ENCODE measurements at regions not wholly inside any gene's neighbourhood (a gene's known extent, or its start where the extent isn't known, plus 50 kb on each side); places are given as distances from the start of the nearest gene placed in this dataset.

GRCh38 chrX:11908371-11908770 is 150.3 kb downstream of the MSL3 start:
- intact Hi-C loops (cut with micrococcal nuclease): loop anchor here (1.0 kb wide), 1 partner anchor 121 kb away; no protein-coding TSS in a partner anchor
- WGBS (ENCODE audit: insufficient coverage): 0% methylated on average over 1 of the region's 2 CpGs
- CTCF ChIA-PET: interaction anchor here (1.0 to 1.5 kb wide), 2 partner anchors 121 to 134 kb away, joined by 3 to 7 read pairs; no protein-coding TSS in a partner anchor

GRCh38 chrX:11913001-11913400 is 155.0 kb downstream of the MSL3 start:
- intact Hi-C loops (cut with micrococcal nuclease): no loop called here
- Histone ChIP-seq H2AFZ (ENCODE audit: insufficient read depth, low read depth, low read length, poor library complexity, severe bottlenecking) (no peak overlapping the region), H3K27ac (ENCODE audit: low read length in 2 of 2) (no peak overlapping the region), H3K79me2 (ENCODE audit: control insufficient read depth, insufficient read depth, low read length) (no peaks in the 10 kb centered on the region), H3K4me3 (ENCODE audit: control extremely low read depth in 1 of 5, extremely low read depth in 1 of 5, insufficient read depth in 1 of 5, low read depth in 2 of 5, low read length in 4 of 5) (no peak overlapping the region), H3K4me1 (ENCODE audit: control insufficient read depth in 2 of 2, insufficient read depth in 2 of 2, low read length in 2 of 2) (no peaks in the 10 kb centered on the region), H3K9ac (ENCODE audit: low read length) (no peak overlapping the region), H4K20me1 (ENCODE audit: control insufficient read depth, insufficient read depth, low read length, poor library complexity, severe bottlenecking) (no peaks in the 10 kb centered on the region), H3K4me2 (replicated peaks; ENCODE audit: low read depth, low read length, poor library complexity, severe bottlenecking) (no peak overlapping the region), H3K9me3 (ENCODE audit: control extremely low read depth in 1 of 3, control insufficient read depth in 2 of 3, insufficient read depth in 1 of 3, low read length in 2 of 3) (no peaks in the 10 kb centered on the region), H3K27me3 (replicated peaks in 1 of 4; ENCODE audit: control extremely low read depth in 1 of 4, control insufficient read depth in 3 of 4, insufficient read depth in 4 of 4, low read length in 3 of 4) (peaks cover 0 to 2% (median 0%) of the 10 kb centered on the region in 4 experiments), H3K36me3 (replicated peaks in 1 of 2; ENCODE audit: control extremely low read depth in 1 of 2, control insufficient read depth in 1 of 2, extremely low read depth in 1 of 2, insufficient read depth in 2 of 2, low read length in 1 of 2) (no peaks in the 10 kb centered on the region)
- no peak for DNase-seq
- H3K9me3 Mint-ChIP-seq (ENCODE audit: insufficient read depth): no peaks in the 10 kb centered on the region
- H3K4me1 Mint-ChIP-seq: no peaks in the 10 kb centered on the region
- no peak overlapping the region for H3K4me3 Mint-ChIP-seq
- WGBS (ENCODE audit: insufficient coverage): no CpG with 5 or more reads among the region's 3 CpGs
- ATAC-seq (ENCODE audit: low read depth): no peak
- POLR2A ChIA-PET: no interaction called here
- TF ChIP-seq EZH2 (IDR thresholded peaks at IDR 0.05; ENCODE audit: borderline replicate concordance, insufficient read depth, low read depth, low read length, poor library complexity, severe bottlenecking) (no peak), CTCF (IDR thresholded peaks at IDR 0.05) (no peak)
- no peak overlapping the region for H3K27ac Mint-ChIP-seq
- CTCF ChIA-PET: no interaction called here
- peaks cover 17% of the 10 kb centered on the region for H3K27me3 Mint-ChIP-seq

More at GRCh38 chrX:11908371-11908770, 150.3 kb downstream of the MSL3 start:
- DNase-seq (peak; percentile 36), ATAC-seq (ENCODE audit: low read depth) (no peak)
- no peaks in the 10 kb centered on the region for H3K79me2 ChIP-seq (ENCODE audit: control insufficient read depth, insufficient read depth, low read length)
- Mint-ChIP-seq H3K4me1 (no peaks in the 10 kb centered on the region), H3K27ac (no peak overlapping the region), H3K9me3 (ENCODE audit: insufficient read depth) (no peaks in the 10 kb centered on the region), H3K4me3 (no peak overlapping the region), H3K27me3 (peaks cover 5% of the 10 kb centered on the region)
- H3K4me1 ChIP-seq (ENCODE audit: control insufficient read depth in 2 of 2, insufficient read depth in 2 of 2, low read length in 2 of 2): no peaks in the 10 kb centered on the region
- H4K20me1 ChIP-seq (ENCODE audit: control insufficient read depth, insufficient read depth, low read length, poor library complexity, severe bottlenecking): no peaks in the 10 kb centered on the region
- no peaks in the 10 kb centered on the region for H3K27me3 ChIP-seq (replicated peaks in 1 of 4; ENCODE audit: control extremely low read depth in 1 of 4, control insufficient read depth in 3 of 4, insufficient read depth in 4 of 4, low read length in 3 of 4)
- no peak overlapping the region for H3K4me2 ChIP-seq (replicated peaks; ENCODE audit: low read depth, low read length, poor library complexity, severe bottlenecking)
- TF ChIP-seq EZH2 (IDR thresholded peaks at IDR 0.05; ENCODE audit: borderline replicate concordance, insufficient read depth, low read depth, low read length, poor library complexity, severe bottlenecking) (no peak), CTCF (IDR thresholded peaks at IDR 0.05) (peak; percentile 28)
- no peak overlapping the region for H2AFZ ChIP-seq (ENCODE audit: insufficient read depth, low read depth, low read length, poor library complexity, severe bottlenecking)
- no peak overlapping the region for H3K9ac ChIP-seq (ENCODE audit: low read length)
- no peak overlapping the region for H3K4me3 ChIP-seq (ENCODE audit: control extremely low read depth in 1 of 5, extremely low read depth in 1 of 5, insufficient read depth in 1 of 5, low read depth in 2 of 5, low read length in 4 of 5)
- no peak overlapping the region for H3K27ac ChIP-seq (ENCODE audit: low read length in 2 of 2)
- POLR2A ChIA-PET: no interaction called here
- peaks cover 0 to 2% (median 0%) of the 10 kb centered on the region in 3 donors for H3K9me3 ChIP-seq (ENCODE audit: control extremely low read depth in 1 of 3, control insufficient read depth in 2 of 3, insufficient read depth in 1 of 3, low read length in 2 of 3)
- H3K36me3 ChIP-seq (replicated peaks in 1 of 2; ENCODE audit: control extremely low read depth in 1 of 2, control insufficient read depth in 1 of 2, extremely low read depth in 1 of 2, insufficient read depth in 2 of 2, low read length in 1 of 2): no peaks in the 10 kb centered on the region
